ENCODE measurements at regions not wholly inside any gene's neighbourhood (a gene's known extent, or its start where the extent isn't known, plus 50 kb on each side); places are given as distances from the start of the nearest gene placed in this dataset.

GRCh38 chr16:6446370-6446769 is 886.3 kb upstream of the RBFOX1 start:
- peaks cover 10 to 26% of the 10 kb centered on the region in 2 donors for H3K9me3 Mint-ChIP-seq
- ATAC-seq (replicated peaks) = no peak
- H3K36me3 Mint-ChIP-seq (ENCODE audit: insufficient read depth) = no peaks in the 10 kb centered on the region
- H3K4me3 Mint-ChIP-seq = no peak overlapping the region
- H3K27me3 Mint-ChIP-seq = no peaks in the 10 kb centered on the region
- no peak overlapping the region for H3K27ac Mint-ChIP-seq
- no peak for DNase-seq
- no peaks in the 10 kb centered on the region for H3K4me1 Mint-ChIP-seq (ENCODE audit: low read depth in 2 of 2)

GRCh38 chr16:6439129-6439528 is 893.5 kb upstream of the RBFOX1 start:
- Mint-ChIP-seq H3K27me3 (no peaks in the 10 kb centered on the region), H3K4me3 (no peak overlapping the region), H3K4me1 (ENCODE audit: low read depth in 2 of 2) (no peaks in the 10 kb centered on the region), H3K9me3 (peaks cover 15 to 16% of the 10 kb centered on the region in 2 donors), H3K27ac (no peak overlapping the region), H3K36me3 (ENCODE audit: insufficient read depth) (no peaks in the 10 kb centered on the region)
- no peak for DNase-seq
- ATAC-seq (replicated peaks) = no peak

GRCh38 chr16:6428861-6429260 is 903.8 kb upstream of the RBFOX1 start:
- no peaks in the 10 kb centered on the region for H3K4me1 Mint-ChIP-seq (ENCODE audit: low read depth in 2 of 2)
- no peak overlapping the region for H3K4me3 Mint-ChIP-seq
- no peaks in the 10 kb centered on the region for H3K36me3 Mint-ChIP-seq (ENCODE audit: insufficient read depth)
- ATAC-seq (replicated peaks) (no peak), DNase-seq (no peak)
- H3K27ac Mint-ChIP-seq = no peak overlapping the region
- H3K9me3 Mint-ChIP-seq = peaks cover 14 to 15% of the 10 kb centered on the region in 2 donors
- no peaks in the 10 kb centered on the region for H3K27me3 Mint-ChIP-seq

- no peaks in the 10 kb centered on the region for H3K36me3 Mint-ChIP-seq (ENCODE audit: insufficient read depth)
- DNase-seq (no peak), ATAC-seq (replicated peaks) (no peak)
- no peaks in the 10 kb centered on the region for H3K4me1 Mint-ChIP-seq (ENCODE audit: low read depth in 2 of 2)
- H3K27me3 Mint-ChIP-seq = no peaks in the 10 kb centered on the region
- no peak overlapping the region for H3K27ac Mint-ChIP-seq
- no peak overlapping the region for H3K4me3 Mint-ChIP-seq
- peaks cover 14 to 25% of the 10 kb centered on the region in 2 donors for H3K9me3 Mint-ChIP-seq
Observed at GRCh38 chr16:6427621-6428020, 905.0 kb upstream of the RBFOX1 start.

- DNase-seq (no peak), ATAC-seq (replicated peaks) (no peak)
- Mint-ChIP-seq H3K36me3 (ENCODE audit: insufficient read depth) (no peaks in the 10 kb centered on the region), H3K4me3 (no peak overlapping the region), H3K4me1 (ENCODE audit: low read depth in 2 of 2) (no peaks in the 10 kb centered on the region), H3K9me3 (peaks cover 0 to 11% of the 10 kb centered on the region in 2 donors), H3K27me3 (no peaks in the 10 kb centered on the region), H3K27ac (no peak overlapping the region)
Observed at GRCh38 chr16:6407596-6407995, 925.0 kb upstream of the RBFOX1 start.

- no peak for ATAC-seq (replicated peaks)
- no peaks in the 10 kb centered on the region for H3K4me1 Mint-ChIP-seq (ENCODE audit: low read depth in 2 of 2)
- DNase-seq = no peak
- no peak overlapping the region for H3K27ac Mint-ChIP-seq
- peaks cover 0 to 15% of the 10 kb centered on the region in 2 donors for H3K9me3 Mint-ChIP-seq
- no peaks in the 10 kb centered on the region for H3K36me3 Mint-ChIP-seq (ENCODE audit: insufficient read depth)
- H3K4me3 Mint-ChIP-seq = no peak overlapping the region
- no peaks in the 10 kb centered on the region for H3K27me3 Mint-ChIP-seq
Observed at GRCh38 chr16:6406028-6406427, 926.6 kb upstream of the RBFOX1 start.

GRCh38 chr16:6382924-6383459 is 949.7 kb upstream of the RBFOX1 start:
- no peaks in the 10 kb centered on the region for H3K36me3 Mint-ChIP-seq (ENCODE audit: insufficient read depth)
- no peak overlapping the region for H3K27ac Mint-ChIP-seq
- no peak overlapping the region for H3K4me3 Mint-ChIP-seq
- DNase-seq = no peak
- peaks cover 0 to 7% of the 10 kb centered on the region in 2 donors for H3K9me3 Mint-ChIP-seq
- no peaks in the 10 kb centered on the region for H3K27me3 Mint-ChIP-seq
- ATAC-seq (replicated peaks) = no peak
- no peaks in the 10 kb centered on the region for H3K4me1 Mint-ChIP-seq (ENCODE audit: low read depth in 2 of 2)

GRCh38 chr16:6381896-6382295 is 950.7 kb upstream of the RBFOX1 start:
- ATAC-seq (replicated peaks) (no peak), DNase-seq (no peak)
- Mint-ChIP-seq H3K27me3 (no peaks in the 10 kb centered on the region), H3K4me1 (ENCODE audit: low read depth in 2 of 2) (no peaks in the 10 kb centered on the region), H3K27ac (no peak overlapping the region), H3K36me3 (ENCODE audit: insufficient read depth) (no peaks in the 10 kb centered on the region), H3K9me3 (peaks cover 0 to 7% of the 10 kb centered on the region in 2 donors), H3K4me3 (no peak overlapping the region)

GRCh38 chr16:6377956-6378355 is 954.7 kb upstream of the RBFOX1 start:
- H3K27me3 Mint-ChIP-seq = no peaks in the 10 kb centered on the region
- H3K9me3 Mint-ChIP-seq = no peaks in the 10 kb centered on the region
- H3K4me3 Mint-ChIP-seq = no peak overlapping the region
- DNase-seq (no peak), ATAC-seq (replicated peaks) (no peak)
- H3K27ac Mint-ChIP-seq = no peak overlapping the region
- no peaks in the 10 kb centered on the region for H3K4me1 Mint-ChIP-seq (ENCODE audit: low read depth in 2 of 2)
- H3K36me3 Mint-ChIP-seq (ENCODE audit: insufficient read depth) = no peaks in the 10 kb centered on the region

- ATAC-seq (replicated peaks) = no peak
- Mint-ChIP-seq H3K9me3 (no peaks in the 10 kb centered on the region), H3K36me3 (ENCODE audit: insufficient read depth) (no peaks in the 10 kb centered on the region), H3K4me1 (ENCODE audit: low read depth in 2 of 2) (no peaks in the 10 kb centered on the region), H3K27me3 (no peaks in the 10 kb centered on the region), H3K4me3 (no peak overlapping the region), H3K27ac (no peak overlapping the region)
- DNase-seq = no peak
Observed at GRCh38 chr16:6375465-6376075, 957.1 kb upstream of the RBFOX1 start.

GRCh38 chr16:6374821-6375220 is 957.8 kb upstream of the RBFOX1 start:
- H3K27me3 Mint-ChIP-seq = no peaks in the 10 kb centered on the region
- H3K4me3 Mint-ChIP-seq = no peak overlapping the region
- H3K4me1 Mint-ChIP-seq (ENCODE audit: low read depth in 2 of 2) = no peaks in the 10 kb centered on the region
- peaks cover 0 to 2% of the 10 kb centered on the region in 2 donors for H3K9me3 Mint-ChIP-seq
- no peak overlapping the region for H3K27ac Mint-ChIP-seq
- no peaks in the 10 kb centered on the region for H3K36me3 Mint-ChIP-seq (ENCODE audit: insufficient read depth)
- DNase-seq (no peak), ATAC-seq (replicated peaks) (no peak)

- Mint-ChIP-seq H3K27me3 (no peaks in the 10 kb centered on the region), H3K4me3 (no peak overlapping the region), H3K9me3 (peaks cover 13 to 24% of the 10 kb centered on the region in 2 donors)
Observed at GRCh38 chr16:6364846-6365245, 967.8 kb upstream of the RBFOX1 start.

GRCh38 chr16:6363896-6364607 is 968.6 kb upstream of the RBFOX1 start:
- Mint-ChIP-seq H3K9me3 (peaks cover 14 to 24% of the 10 kb centered on the region in 2 donors), H3K27me3 (no peaks in the 10 kb centered on the region), H3K27ac (no peak overlapping the region), H3K4me1 (ENCODE audit: low read depth in 2 of 2) (no peaks in the 10 kb centered on the region), H3K4me3 (no peak overlapping the region), H3K36me3 (ENCODE audit: insufficient read depth) (no peaks in the 10 kb centered on the region)
- no peak for ATAC-seq (replicated peaks)
- DNase-seq = no peak

More at GRCh38 chr16:6364846-6365245, 967.8 kb upstream of the RBFOX1 start:
- no peak overlapping the region for H3K27ac Mint-ChIP-seq
- no peaks in the 10 kb centered on the region for H3K36me3 Mint-ChIP-seq (ENCODE audit: insufficient read depth)
- ATAC-seq (replicated peaks) (no peak), DNase-seq (no peak)
- H3K4me1 Mint-ChIP-seq (ENCODE audit: low read depth in 2 of 2) = no peaks in the 10 kb centered on the region

GRCh38 chr16:6363396-6363795 is 969.2 kb upstream of the RBFOX1 start:
- ATAC-seq (replicated peaks) (no peak), DNase-seq (no peak)
- Mint-ChIP-seq H3K9me3 (peaks cover 11 to 20% of the 10 kb centered on the region in 2 donors), H3K27ac (no peak overlapping the region), H3K4me1 (ENCODE audit: low read depth in 2 of 2) (no peaks in the 10 kb centered on the region), H3K36me3 (ENCODE audit: insufficient read depth) (no peaks in the 10 kb centered on the region), H3K27me3 (no peaks in the 10 kb centered on the region), H3K4me3 (no peak overlapping the region)
